Suppressor macrophage treated with lipopolysaccharide for 4 hours (primary cell): ENCODE measurements at regions not wholly inside any gene's neighbourhood (a gene's known extent, or its start where the extent isn't known, plus 50 kb on each side); places are given as distances from the start of the nearest gene placed in this dataset.
"Not testable (repeated sequence)": the region's sequence is repeated elsewhere in the genome, so short reads cannot be mapped to it uniquely, and the experiment has no call there.

Experiments used
- DNase-seq: peaks from one replicate; pipeline ENCODE4 v3.0.0-alpha.2; 2020

- not testable (repeated sequence) for DNase-seq
These were observed 170.9 kb downstream of the BCL2L11 start for GRCh38 chr2:111291566-111291965.

DNA sequence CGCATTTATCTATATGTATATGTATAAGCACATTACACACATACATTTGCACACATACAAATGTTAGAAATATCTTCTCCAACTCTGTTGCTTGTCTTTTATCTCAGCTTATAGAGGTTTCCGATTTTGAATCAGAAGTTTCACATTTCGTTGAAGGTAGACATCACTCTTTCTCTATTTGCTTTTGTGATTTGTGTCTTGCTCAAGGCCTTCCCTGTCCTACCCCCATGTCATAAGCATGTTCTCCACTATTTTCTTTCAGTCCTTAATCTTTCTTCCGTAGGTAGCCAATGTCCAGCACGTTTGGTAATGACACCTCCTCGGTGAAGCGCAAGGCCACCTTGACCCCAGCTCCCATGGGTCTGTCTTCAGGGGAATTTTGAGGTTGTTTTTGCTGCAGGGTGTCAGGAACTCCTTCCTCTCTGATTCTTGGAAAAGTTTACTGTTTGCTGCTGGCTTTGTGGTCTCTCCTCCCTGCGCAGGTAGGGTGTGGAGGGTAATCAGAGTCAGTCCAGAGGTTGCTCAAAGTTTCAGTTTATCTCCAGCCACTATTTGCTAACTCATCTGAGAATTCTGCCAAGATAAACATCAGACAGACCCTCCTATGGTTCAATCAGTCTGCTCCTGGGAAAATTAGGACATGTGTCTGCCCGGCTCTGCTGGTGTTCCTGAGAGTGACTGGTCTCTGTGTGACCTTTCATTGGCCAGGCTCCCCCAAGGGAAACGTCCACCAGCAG is 171.7 kb downstream of the BCL2L11 start:
- DNase-seq = not testable (repeated sequence)

GRCh38 chr2:111294699-111295098 is 174.0 kb downstream of the BCL2L11 start:
- not testable (repeated sequence) for DNase-seq

DNA sequence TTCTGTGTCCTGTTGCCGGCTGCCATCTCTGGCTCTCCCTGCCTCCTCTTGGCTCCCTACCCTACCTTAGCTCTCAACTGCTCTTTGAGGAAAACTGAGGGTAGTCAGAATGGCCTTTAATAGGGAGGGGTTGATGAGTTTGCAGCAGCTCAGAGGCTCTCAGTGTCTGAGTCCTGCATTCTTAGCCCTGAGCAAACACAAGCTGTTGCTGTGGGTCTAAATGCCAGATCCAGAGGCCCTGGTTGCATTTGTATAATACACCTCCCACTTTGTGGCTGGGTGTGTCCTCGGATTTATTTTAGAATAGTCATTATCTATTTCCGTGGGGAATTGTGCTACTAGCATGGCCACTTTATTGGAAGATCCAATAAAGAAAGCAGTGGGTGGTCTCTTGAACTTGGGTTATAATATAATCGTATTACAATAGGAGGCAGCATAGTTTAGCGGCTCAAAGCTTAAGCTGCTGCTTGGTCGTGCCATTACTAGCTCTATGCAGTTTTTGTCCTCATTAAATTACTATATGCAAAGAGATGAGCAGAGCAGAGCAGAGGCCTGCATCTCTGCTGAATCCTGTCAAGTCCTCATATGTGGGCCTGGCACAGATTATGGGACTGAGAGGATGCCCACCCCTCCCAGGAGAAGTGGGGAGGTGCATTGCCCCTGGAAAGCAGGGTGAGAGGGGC is 175.5 kb downstream of the BCL2L11 start:
- DNase-seq = not testable (repeated sequence)

DNA sequence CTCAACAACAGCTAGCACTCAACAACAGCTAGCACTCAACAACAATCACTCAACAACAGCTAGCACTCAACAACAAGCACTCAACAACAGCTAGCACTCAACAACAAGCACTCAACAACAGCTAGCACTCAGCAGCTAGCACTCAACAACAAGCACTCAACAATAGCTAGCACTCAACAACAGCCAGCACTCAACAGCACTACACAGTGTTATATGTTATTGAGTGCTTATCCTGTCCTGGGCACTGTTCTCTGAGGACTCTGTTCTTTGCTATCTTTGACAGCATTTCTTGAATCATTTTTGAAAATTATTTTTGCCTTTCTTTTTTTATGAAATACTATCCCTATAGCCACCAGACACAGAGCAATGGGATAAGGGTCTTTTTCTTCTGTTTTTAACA is 176.4 kb downstream of the BCL2L11 start:
- DNase-seq = not testable (repeated sequence)

DNA sequence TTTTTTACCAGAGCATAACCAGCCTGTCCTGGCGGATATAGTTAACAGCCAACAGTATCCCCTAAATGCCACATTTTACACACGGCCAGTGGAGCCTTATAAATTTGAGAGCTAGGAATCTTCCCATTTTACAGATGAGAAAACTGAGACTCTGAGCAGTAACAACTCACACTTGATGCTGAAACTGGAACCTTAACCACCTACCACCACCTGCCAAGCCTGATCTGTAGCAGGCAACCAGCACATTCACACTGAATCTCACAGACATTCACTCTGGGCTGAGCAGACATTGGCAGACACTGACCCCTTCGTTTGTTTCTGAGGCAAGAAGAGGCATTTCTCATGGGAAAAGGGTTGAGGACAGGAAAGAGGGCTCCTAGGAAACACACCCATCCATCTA is 178.2 kb downstream of the BCL2L11 start:
- DNase-seq = not testable (repeated sequence)

DNA sequence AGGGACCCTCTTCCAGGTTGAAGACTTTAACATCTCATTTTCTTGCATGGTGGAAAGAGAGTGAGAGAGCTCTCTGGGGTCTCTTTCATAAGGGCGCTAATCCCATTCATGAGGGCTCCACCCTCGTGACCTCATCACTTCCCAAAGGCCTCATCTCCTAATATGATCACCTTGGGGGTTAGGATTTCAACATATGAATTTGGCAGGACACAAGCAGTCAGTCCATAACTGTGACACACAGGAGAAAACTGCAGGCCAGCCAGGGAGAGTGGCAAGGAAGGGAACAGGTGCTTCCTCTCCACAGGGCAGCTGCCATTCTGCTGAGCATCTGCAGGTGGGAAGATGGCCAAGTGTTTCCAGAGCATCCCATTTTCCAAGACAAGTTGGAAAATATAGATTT is 178.9 kb downstream of the BCL2L11 start:
- DNase-seq = not testable (repeated sequence)

- not testable (repeated sequence) for DNase-seq
These were observed 181.0 kb downstream of the BCL2L11 start for GRCh38 chr2:111301677-111302076.

- not testable (repeated sequence) for DNase-seq
These were observed 181.9 kb downstream of the BCL2L11 start for GRCh38 chr2:111302397-111303218.

- DNase-seq = not testable (repeated sequence)
These were observed 186.6 kb downstream of the BCL2L11 start for GRCh38 chr2:111307302-111307701.

- not testable (repeated sequence) for DNase-seq
These were observed 188.7 kb downstream of the BCL2L11 start for GRCh38 chr2:111309231-111310075.

DNA sequence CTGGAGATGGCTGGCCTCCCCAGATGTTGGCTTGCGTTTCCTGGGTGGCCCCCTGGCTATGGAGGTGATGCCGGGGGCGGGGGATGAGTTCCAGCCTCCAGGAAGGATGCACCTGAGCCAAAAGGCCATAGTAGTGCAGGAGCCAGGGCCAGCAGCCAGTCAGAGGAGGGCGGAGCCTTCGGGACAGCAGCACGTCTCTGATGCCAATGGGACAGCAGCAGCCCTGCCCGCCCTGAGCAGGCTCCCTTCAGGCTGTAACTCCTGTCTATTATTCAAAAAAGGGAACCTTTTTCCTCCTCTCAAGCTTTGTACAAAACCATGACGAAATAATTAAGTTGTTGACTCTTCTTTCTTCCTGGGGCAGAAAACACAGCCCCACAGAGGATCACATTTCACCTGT is 189.7 kb downstream of the BCL2L11 start:
- DNase-seq = not testable (repeated sequence)

DNA sequence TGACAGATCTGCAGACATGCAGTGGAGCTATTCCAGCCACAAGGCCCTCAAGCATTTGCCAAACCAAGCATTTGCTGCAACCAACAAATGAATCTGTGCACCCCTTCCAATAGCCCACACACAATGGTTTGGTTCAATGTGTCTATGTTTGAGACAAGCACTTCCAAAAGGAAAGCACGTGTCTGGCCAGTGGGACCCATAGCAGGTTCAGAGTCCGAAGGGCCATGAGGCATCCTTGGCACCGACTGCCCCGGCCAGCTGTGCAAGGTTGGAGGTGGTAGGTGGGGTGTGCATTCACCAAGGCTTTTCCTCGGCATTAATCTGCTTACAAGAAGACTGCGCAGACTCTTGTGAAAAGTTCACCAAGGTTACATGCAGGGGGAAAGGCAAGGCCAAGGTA is 190.9 kb downstream of the BCL2L11 start:
- DNase-seq = not testable (repeated sequence)

DNA sequence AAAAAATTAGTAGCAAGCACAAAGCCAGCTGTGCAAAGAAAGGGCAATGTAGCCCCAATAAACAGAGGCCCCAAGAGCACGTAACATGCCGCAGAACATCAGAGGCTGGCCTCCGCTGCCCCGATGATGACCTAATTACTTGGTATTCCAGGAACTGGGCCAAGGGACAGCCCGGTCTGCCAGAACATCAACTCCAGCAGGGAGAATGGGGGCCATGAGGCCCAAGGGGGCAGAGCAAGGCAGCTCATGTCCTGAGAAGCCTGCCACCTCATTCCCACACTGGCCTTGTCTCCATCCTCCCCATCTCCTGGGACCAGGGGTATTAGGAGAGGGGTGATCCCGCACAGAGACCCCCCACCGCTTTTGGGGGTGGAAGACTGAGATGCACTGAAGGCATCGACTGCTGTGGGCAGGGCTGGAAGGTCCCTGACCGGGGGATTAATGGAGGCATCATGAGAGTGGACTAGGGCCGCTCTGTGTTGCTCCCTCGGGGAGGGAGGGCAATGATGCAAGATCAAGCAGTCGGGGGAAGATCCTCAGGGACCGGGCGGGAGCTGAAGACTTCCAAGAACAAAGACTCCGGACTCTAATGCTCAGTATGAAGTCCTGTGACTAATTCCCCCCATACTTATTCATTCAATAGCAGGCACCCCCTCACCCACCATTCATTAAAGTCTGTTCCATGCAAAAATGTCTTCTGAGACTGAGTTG is 192.3 kb downstream of the BCL2L11 start:
- not testable (repeated sequence) for DNase-seq

GRCh38 chr2:111313711-111314110 is 193.0 kb downstream of the BCL2L11 start:
- DNase-seq = not testable (repeated sequence)

DNA sequence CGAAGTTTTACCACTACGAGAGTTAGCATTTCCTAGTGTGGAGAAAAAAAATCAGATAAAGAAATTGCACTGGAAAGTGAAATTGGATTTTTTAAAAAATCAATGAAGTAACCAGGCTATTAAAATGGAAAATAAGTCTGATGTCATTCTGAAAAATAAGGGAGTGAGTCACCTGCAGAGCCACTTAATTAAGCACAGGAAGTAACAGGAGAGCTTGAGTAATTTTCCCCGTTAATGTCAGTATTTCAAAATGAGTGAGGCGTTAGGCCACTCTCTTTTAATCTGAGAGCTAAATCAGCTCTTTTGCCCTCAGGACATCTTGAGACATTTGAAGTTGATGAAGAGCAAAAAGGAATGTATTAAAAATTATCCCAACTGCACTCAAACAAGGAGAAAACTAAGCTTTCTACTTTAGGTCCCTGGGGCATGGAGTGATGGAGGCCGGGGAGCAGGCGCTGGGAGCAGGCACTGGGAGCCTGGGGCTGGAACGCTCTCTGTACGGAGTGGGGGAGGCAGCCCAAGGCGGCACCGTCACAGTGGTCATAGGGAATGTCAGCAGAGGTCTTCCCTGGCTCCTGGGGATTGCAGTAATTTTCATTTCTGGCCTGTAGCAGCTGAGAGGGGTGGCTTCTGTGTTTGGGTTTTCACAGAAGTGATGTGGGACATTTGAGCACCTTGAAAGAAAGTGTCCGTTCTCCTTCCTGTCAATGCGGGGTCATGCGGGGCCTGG is 194.6 kb downstream of the BCL2L11 start:
- not testable (repeated sequence) for DNase-seq

GRCh38 chr2:111316221-111316741 is 195.6 kb downstream of the BCL2L11 start:
- DNase-seq = not testable (repeated sequence)

GRCh38 chr2:111316881-111317549 is 196.3 kb downstream of the BCL2L11 start:
- not testable (repeated sequence) for DNase-seq

GRCh38 chr2:111319552-111319951 is 198.8 kb downstream of the BCL2L11 start:
- not testable (repeated sequence) for DNase-seq

GRCh38 chr2:111320264-111320663 is 199.6 kb downstream of the BCL2L11 start:
- not testable (repeated sequence) for DNase-seq
